GM19438 (cell line): ENCODE measurements at regions not wholly inside any gene's neighbourhood (a gene's known extent, or its start where the extent isn't known, plus 50 kb on each side); places are given as distances from the start of the nearest gene placed in this dataset.
"Not testable (repeated sequence)": the region's sequence is repeated elsewhere in the genome, so short reads cannot be mapped to it uniquely, and the experiment has no call there.

ENCODE experiments used
- ATAC-seq: cut with Tn5 transposase; IDR thresholded peaks from one replicate; pipeline ENCODE4 v1.9.1; 2021; ENCODE audit warnings: low read depth; ENCODE audit not compliant: unreplicated experiment

- ATAC-seq = no peak
Observed at GRCh38 chr21:27366646-27367235, 399.9 kb upstream of the ADAMTS5 start.

- no peak for ATAC-seq
Observed at GRCh38 chr21:27366036-27366435, 399.1 kb upstream of the ADAMTS5 start.

GRCh38 chr21:27365394-27365793 lies 398.5 kb upstream of the ADAMTS5 start:
- ATAC-seq = no peak

GRCh38 chr21:27363719-27364477 lies 397.0 kb upstream of the ADAMTS5 start:
- no peak for ATAC-seq

- ATAC-seq = no peak
Observed at GRCh38 chr21:27362249-27362648, 395.4 kb upstream of the ADAMTS5 start.

GRCh38 chr21:27359141-27359540 lies 392.3 kb upstream of the ADAMTS5 start:
- no peak for ATAC-seq

GRCh38 chr21:27352885-27353284 lies 386.0 kb upstream of the ADAMTS5 start:
- no peak for ATAC-seq

- ATAC-seq = no peak
Observed at GRCh38 chr21:27346041-27346448, 379.2 kb upstream of the ADAMTS5 start.

GRCh38 chr21:27339902-27340301 lies 373.0 kb upstream of the ADAMTS5 start:
- ATAC-seq = no peak

- not testable (repeated sequence) for ATAC-seq
Observed at GRCh38 chr21:27338007-27338406, 371.1 kb upstream of the ADAMTS5 start.

GRCh38 chr21:27333096-27333495 lies 366.2 kb upstream of the ADAMTS5 start:
- no peak for ATAC-seq

GRCh38 chr21:27329255-27329851 lies 362.5 kb upstream of the ADAMTS5 start:
- no peak for ATAC-seq

- no peak for ATAC-seq
Observed at GRCh38 chr21:27326301-27326700, 359.4 kb upstream of the ADAMTS5 start.

GRCh38 chr21:27323331-27323730 lies 356.4 kb upstream of the ADAMTS5 start:
- no peak for ATAC-seq

GRCh38 chr21:27321791-27322190 lies 354.9 kb upstream of the ADAMTS5 start:
- ATAC-seq = no peak

- no peak for ATAC-seq
Observed at GRCh38 chr21:27320868-27321267, 354.0 kb upstream of the ADAMTS5 start.

GRCh38 chr21:27317601-27318000 lies 350.7 kb upstream of the ADAMTS5 start:
- not testable (repeated sequence) for ATAC-seq

- ATAC-seq = no peak
Observed at GRCh38 chr21:27315373-27315772, 348.5 kb upstream of the ADAMTS5 start.

GRCh38 chr21:27314131-27314530 lies 347.2 kb upstream of the ADAMTS5 start:
- ATAC-seq = no peak

- no peak for ATAC-seq
Observed at GRCh38 chr21:27306791-27307775, 340.2 kb upstream of the ADAMTS5 start.

GRCh38 chr21:27306206-27306605 lies 339.3 kb upstream of the ADAMTS5 start:
- no peak for ATAC-seq
